ENCODE measurements at regions not wholly inside any gene's neighbourhood (a gene's known extent, or its start where the extent isn't known, plus 50 kb on each side); places are given as distances from the start of the nearest gene placed in this dataset.

GRCh38 chr4:103773691-103774231, 54.0 kb upstream of the TACR3 start:
- TF ChIP-seq ZNF565 (CRISPR knock-in tag; conservative IDR thresholded peaks at IDR 0.05; ENCODE audit: low read depth) (no peak), TOX (CRISPR knock-in tag; IDR thresholded peaks at IDR 0.05; ENCODE audit: borderline replicate concordance) (no peak), ZFP30 (CRISPR knock-in tag; IDR thresholded peaks at IDR 0.05) (no peak)

Measured in SK-N-SH treated with all-trans-retinoic acid at 6 μM for 48 hours (cell line).